HG03060 (cell line): ENCODE measurements at regions not wholly inside any gene's neighbourhood (a gene's known extent, or its start where the extent isn't known, plus 50 kb on each side); places are given as distances from the start of the nearest gene placed in this dataset.
"Not testable (repeated sequence)": the region's sequence is repeated elsewhere in the genome, so short reads cannot be mapped to it uniquely, and the experiment has no call there.

Source experiments
- ATAC-seq: cut with Tn5 transposase; IDR thresholded peaks from one replicate; pipeline ENCODE4 v1.9.1; 2021; ENCODE audit warnings: low read depth, moderate number of reproducible peaks; ENCODE audit not compliant: unreplicated experiment

DNA sequence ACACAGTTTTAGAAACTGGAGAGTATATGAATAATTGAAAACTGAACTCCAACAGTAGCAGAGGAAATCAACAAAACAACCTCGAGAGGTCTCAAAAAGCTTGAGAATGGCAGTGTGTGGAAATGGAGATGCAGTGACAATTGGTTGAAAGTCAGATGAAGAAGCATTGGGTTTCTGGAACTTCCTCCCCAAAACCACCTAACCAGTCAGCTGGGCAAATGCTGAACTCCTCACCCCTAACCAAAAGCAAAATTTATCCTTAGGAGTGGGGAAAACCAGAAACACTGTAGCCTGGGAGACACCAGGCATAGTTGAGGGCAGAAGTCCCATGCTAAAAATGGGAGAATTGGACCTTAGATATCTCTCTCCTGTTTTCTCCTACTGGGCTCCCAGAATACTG is 109.9 kb downstream of the TANC2 start:
- no peak for ATAC-seq

DNA sequence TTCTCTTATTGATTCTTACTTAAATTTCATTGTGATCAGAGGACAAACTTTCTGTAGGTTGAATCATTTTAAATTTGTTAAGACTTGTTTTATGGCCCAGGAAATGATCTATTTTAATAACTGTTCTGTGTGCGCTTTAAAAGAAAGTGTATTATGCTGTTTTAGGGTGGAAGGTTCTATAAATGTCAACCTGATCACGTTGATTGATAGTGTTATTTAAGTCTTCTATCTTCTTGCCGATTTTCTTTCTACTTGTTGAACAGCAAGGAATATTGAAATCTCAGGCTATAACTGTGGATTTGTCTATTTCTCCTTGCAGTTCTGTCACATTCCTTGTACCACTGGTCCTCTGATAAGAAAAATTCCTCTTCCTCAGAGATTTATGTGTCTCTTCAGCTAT is 112.7 kb downstream of the TANC2 start:
- no peak for ATAC-seq

DNA sequence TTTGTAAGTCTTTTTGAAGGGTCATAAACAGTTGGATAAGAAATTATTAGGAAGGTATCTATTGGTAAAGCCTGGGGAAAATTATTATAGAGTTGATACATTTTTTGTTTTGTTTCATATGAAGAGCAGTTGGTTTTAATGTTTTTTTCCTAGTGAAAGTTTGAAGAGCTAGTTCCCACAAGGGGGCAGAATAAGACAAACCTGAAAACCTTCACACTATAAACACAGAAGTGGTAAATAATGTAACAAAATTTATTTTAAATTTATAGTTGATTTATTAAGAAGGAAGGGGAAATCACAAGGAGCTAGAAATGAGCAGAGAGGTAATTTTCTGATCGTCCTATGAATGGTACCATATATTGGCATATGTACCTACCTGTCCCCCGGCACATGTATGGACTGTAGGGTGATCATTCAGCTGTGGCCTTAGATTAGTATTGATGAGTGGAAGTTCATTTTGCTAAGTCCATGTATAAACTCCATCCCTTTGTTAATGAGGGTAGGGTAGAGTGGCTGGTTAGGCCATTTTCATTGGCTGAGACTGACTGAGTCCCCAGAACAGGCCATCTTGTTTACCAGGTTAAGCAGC is 116.3 kb downstream of the TANC2 start:
- no peak for ATAC-seq

DNA sequence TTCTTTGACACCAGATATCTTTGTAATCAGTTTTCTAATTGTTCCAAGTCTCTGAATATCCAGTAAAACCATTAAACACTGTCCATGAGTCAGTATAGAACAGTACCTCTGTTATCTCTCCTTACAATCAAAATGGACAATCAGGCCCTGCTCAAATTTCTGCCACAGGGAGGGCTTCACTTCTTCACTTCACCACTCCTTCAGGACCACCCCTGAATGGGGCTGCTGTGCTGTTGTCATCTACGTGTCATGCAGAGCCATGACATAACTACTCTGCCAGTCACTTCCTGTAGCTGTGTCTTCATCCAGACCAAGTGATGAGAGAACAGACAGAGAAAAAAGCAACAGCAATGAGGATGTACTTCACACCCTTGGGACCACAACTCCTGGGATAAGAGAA is 116.9 kb downstream of the TANC2 start:
- ATAC-seq, result no peak

DNA sequence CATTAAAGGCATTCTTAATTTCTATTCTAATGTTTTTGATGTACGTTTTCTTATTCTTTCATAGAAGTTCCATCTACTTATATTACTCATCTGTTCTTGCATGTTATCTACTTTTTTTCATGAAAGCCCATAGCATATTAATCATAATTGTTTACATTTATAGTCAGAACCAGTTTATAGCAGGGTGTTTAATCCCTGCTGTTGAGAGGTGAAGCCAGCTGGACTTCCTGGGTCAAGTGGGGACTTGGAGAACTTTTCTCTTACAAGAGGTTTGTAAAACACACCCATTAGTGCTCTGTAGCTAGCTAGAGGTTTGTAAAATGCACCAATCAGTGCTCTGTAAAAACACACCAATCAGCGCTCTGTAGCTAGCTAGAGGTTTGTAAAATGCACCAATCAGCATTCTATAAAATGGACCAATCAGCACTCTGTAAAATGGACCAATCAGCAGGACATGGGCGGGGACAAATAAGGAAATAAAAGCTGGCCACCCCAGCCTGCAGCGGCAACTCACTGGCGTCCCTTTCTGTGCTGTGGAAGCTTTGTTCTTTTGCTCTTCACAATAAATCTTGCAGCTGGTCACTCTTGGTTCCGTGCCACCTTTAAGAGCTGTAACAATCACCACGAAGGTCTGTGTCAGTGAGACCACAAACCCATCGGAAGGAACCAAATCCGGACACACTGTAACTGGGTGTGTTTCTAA is 120.6 kb downstream of the TANC2 start:
- ATAC-seq, result no peak

DNA sequence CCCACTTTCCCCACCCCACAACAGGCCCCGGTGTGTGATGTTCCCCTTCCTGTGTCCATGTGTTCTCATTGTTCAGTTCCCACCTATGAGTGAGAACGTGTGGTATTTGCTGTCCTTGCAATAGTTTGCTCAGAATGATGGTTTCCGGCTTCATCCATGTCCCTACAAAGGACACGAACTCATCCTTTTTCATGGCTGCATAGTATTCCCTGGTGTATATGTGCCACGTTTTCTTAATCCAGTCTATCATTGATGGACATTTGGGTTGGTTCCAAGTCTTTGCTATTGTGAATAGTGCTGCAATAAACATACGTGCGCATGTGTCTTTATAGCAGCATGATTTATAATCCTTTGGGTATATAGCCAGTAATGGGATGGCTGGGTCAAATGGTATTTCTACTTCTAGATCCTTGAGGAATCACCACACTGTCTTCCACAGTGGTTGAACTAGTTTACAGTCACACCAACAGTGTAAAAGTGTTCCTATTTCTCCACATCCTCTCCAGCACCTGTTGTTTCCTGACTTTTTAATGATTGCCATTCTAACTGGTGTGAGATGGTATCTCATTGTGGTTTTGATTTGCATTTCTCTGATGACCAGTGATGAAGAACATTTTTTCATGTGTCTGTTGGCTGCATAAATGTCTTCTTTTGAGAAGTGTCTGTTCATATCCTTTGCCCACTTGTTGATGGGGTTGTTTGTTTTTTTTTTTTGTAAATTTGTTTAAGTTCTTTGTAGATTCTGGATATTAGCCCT is 124.5 kb downstream of the TANC2 start:
- ATAC-seq, result not testable (repeated sequence)

DNA sequence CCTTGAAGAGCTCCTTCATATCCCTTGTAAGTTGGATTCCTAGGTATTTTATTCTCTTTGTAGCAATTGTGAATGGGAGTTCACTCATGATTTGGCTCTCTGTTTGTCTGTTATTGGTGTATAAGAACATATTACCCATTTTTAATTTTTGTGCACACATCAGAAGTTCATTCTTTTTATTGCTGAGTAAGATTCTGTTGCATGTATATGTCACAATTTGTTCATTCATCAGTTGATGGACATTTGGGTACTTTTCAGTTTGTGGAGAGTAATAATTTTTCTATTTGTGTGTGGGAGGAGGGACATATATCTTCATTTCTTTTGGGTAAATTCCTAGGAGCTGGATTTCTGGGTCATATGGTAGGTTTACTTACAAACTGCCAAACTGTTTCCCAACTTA is 125.9 kb downstream of the TANC2 start:
- not testable (repeated sequence) for ATAC-seq

DNA sequence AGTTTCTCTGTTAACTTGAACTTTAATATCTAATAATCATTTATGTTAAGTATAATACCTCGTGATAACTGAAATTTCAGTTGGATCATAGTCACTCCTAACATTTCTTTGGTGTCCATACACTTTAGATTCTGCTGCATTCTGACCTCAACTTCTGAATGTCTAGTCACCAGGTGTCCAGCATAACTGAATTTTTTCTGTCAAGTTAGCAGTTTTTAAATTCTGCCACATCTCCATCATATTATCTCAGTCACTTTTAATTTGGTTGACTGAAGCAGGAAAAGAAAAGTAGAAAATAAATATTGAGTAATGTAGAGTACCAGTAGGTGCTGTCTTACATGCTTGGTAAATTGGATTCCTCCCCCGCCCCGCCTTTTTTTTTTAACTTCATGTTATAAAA is 128.6 kb downstream of the TANC2 start:
- no peak for ATAC-seq

DNA sequence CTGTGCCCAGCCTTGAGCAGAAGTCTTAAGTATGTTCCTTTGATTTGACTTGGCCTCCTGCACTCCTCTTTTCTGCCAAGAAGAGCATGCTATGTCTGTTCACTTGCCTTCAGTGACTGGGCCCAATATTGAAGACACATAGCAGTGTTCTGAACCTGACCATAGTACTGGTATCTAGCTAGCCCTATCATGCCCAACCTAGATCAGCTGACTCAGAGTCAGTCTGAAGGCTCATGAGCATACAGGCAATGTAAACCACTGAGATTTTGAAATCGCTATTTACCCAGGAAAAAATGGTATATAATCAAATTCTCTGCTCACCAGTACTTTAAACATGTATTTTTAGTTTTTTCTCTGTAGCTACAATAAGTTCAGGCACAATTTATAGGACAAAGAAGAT is 129.4 kb downstream of the TANC2 start:
- ATAC-seq, result no peak

DNA sequence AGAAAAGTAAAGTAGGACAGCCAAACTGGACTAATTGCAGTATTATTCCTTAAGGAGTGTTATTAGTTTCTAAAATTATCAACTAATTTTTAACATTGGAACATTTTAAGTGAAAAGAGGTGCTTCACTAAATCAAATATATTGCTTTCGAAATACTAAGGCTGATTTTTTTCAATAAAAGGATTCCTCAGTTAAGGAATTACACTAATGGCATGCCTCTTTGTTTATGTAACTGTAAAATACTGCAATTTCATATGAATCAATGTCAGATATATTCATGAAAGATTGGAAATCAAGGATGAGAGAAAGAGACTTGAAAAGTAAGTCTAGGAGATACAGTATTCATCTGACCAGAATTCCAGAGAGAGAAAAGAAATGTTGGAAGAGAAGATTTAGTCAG is 129.8 kb downstream of the TANC2 start:
- no peak for ATAC-seq

DNA sequence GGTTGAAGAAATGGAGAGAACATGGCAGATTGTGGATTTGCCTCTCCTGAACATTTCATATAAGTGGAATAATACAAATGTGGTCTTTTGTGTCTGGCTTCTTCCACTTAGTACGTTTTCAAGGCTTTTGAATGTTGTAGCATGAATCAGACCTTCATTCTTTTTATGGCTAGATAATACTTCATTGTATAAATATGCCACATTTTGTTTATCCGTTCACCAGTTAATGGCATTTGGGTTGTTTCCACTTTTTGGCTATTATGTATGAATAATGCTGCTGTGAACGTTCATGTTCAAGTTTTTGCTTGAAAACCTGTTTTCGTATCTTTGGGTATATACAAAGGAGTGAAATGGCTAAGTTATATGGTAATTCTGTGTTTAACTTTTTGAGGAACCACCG is 130.4 kb downstream of the TANC2 start:
- no peak for ATAC-seq

DNA sequence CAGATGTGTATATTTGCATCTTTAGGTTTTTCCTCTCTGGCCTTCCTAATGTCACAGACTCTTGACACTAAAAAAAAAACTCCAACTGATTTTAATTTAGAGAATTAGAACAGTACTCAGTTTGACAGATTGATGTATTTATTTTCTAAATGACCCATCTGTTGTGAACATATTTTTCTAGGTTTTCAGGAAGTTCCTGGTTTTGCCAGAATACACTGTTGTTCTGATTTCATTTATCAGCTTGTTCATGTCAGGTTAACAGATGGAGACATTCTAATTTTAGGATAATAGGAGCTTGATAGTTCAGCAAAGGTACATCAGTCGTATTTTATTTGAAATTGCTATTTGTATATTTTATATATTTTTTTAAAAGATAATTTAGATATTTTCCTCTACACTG is 133.4 kb downstream of the TANC2 start:
- no peak for ATAC-seq

DNA sequence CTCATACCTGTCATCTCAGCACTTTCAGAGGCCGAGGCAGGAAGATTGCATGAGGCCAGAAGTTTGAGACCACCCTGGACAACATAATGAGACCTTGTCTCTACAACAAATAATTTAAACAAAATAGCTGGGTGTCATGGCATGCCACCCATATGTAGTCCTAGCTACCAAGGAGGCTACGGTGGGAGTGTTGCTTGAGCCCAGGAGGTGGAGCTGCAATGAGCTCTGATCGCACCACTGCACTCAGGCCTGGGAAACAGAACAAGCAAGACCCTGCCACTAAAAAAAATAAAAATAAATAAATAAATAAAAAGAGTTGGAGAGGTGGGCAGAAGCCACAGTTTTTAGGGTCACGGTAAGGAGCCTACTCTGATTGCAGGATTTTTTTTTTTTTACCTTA is 136.0 kb downstream of the TANC2 start:
- no peak for ATAC-seq

DNA sequence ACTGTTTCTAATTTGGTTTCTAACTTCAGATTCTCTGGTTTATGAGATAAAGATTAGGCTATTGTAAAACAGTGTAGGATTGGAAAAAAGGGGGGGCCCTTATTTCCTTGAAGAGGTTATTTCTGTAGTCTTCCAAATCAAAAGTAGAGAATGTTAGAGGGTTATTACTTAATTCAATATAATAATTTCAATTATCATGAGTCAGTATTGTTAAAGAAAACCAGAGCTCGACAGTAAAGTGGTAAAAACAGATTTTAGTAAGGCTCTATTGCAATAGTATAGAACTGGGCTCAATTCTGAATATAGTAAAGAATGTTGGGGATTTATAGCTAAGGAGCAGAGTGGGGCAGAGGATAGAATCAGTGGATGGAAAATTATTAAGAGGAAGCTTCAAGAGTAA is 140.0 kb downstream of the TANC2 start:
- ATAC-seq, result no peak

DNA sequence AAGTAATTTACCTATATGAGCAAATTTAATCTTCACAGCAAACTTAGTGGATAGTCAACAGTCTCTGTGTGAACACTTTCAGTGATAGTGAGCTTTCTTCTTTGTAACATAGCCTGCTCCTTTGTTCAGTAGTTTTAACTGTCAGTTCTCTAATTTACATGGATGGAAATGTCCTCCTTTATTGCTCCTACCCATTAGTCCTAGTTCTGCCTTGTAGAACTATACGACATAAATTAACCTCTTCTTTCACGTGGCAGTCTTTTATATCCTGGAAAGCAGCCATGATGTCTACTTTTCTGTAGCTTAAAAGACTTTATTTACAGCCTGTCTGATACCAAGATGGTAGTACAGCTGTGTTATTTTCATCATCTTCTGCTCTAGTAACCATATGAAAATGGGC is 143.6 kb downstream of the TANC2 start:
- ATAC-seq, result no peak

DNA sequence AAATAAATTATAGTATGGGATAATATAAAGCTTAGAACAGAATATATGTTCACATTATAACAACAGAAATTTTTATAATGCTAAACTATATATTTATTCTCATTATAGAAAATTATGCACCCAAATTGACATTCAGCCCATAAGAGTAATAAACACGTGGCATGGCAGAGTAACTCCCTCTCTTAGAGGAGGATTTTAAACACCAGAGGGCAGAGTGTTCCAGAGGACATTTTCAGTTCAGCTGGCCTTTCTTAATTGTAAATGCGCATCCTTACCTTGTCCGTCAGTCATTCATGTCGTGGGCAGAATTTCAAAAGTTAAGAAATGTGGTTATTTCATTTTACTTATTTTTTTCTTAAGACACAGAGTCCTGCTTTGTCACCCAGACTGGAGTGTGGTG is 147.1 kb downstream of the TANC2 start:
- ATAC-seq, result no peak

DNA sequence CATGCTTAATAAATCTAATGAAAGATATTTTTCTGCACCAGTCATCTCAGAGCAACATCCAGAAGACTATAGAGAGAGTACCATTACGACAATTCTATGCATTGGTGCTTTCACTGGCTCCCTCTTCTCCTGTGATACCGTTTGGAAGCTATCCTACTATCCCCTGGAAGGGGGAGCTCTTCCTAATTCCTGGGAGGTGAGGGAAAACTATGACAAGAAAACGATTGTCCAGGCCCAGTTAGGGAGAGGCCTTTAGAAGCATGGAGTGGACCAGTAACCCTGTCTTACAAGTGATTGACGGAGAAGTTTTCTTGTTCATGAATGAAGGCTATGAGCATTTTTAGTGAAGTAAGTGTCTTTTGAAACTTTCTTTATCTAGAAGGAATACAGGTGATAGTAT is 150.2 kb downstream of the TANC2 start:
- no peak for ATAC-seq

DNA sequence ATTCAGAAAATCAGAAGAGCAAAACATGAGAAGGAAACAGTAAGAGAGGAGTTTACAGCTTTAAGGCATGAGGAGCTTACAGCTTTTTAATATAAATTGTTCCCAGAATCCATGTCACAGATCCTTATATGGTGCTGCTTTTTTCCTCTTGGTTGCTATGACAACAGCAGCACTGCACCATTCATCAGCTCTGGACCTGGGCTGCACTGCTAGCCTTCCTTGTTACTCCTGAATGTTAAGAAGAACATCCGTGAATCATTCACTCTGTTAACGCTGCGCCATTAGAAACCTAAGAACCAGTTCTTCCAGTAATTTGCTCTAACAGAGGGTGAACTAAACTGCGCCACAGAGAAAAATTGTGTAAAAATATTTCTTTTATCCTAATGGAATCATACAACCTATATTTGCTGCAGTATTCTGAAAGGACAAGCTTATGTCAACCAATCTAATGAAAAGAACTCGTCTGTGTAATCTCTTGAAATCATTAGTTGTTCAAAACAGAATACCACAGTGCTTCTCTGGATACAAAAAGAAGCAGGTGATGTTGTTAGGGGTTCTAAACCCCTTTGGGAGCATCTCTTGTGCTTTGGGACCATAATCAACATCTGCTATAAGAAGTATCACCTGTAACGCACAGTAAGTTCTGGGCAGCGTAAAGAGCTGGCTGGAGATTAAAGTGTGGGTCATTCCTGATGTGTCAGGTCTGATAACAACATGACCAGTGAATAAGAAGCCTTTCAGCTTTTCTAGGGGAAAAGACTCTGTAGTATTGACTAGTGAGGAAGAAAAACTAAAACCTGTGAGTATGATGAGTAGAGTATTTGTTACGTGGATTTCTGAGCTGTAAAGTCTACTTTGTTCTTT is 151.2 kb downstream of the TANC2 start:
- no peak for ATAC-seq

DNA sequence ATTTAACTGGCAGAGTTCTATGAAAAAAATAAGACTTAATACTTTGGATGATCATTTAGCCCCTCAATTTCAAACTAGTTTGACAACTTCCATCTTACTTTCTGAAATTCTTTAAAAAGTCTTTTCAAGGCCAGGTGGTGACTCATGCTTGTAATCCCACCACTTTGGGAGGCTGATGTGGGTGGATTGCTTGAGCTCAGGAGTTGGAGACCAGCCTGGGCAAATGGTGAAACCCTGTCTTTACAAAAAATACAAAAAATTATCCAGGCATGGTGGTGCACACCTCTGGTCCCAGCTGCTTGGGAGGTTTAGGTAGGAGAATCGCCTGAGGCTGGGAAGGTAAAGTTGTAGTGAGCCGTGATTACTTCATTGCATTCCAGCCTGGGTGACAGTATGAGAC is 154.4 kb downstream of the TANC2 start:
- no peak for ATAC-seq

DNA sequence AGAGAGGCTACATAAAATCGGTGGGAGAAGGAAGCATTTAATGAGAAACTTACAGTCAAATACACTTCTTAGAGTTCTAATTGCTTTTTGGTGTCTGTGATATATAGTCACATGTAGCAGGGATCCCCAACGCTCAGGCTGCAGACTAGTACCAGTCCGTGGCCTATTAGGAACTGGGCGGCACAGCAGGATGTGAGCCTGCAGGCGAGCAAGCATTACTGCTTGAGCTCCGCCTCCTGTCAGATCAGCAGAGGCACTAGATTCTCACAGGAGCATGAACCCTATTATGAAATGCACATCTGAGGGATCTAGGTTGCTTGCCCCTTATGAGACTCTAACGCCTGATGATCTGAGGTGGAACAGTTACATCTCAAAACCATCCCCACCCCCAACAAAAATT is 158.5 kb downstream of the TANC2 start:
- ATAC-seq, result no peak

DNA sequence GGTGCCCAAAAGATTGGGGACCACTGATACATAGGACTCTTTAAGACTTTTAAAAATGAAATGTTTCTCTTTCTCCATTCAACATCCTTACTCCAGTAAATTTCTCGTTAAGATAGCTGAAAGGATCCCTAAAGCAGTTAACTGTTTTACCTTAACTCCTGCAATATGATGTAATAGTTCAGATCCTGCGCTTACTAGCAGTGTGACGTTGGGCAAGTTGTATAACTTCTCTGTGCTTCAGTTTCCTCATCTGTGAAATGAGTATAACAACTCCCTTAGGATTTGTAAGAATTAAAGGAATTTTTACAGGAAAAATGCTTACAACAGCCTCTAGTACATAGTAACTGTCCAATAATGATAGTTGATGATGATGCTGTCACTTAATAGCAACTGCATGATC is 158.9 kb downstream of the TANC2 start:
- no peak for ATAC-seq
